Stimulated activated CD8-positive, alpha-beta memory T cell treated with anti-CD3 and anti-CD28 coated beads, Interleukin-15, amount 100 ng/mL, for 48 hours (primary cell): ENCODE measurements at regions not wholly inside any gene's neighbourhood (a gene's known extent, or its start where the extent isn't known, plus 50 kb on each side); places are given as distances from the start of the nearest gene placed in this dataset.
"Not testable (repeated sequence)": the region's sequence is repeated elsewhere in the genome, so short reads cannot be mapped to it uniquely, and the experiment has no call there.

Experiments used
- DNase-seq, 2 donors: peaks; one replicate each; pipeline ENCODE4 v3.0.0-alpha.2; 2020; ENCODE audit warnings: low read depth in 2 of 2

GRCh38 chr4:148542922-148543623 lies 100.9 kb upstream of the NR3C2 start:
- DNase-seq: no peak

- no peak for DNase-seq
Measured at GRCh38 chr4:148540622-148541326, 98.6 kb upstream of the NR3C2 start.

GRCh38 chr4:148539387-148539786 lies 97.2 kb upstream of the NR3C2 start:
- no peak for DNase-seq

GRCh38 chr4:148533851-148534250 lies 91.6 kb upstream of the NR3C2 start:
- not testable (repeated sequence) for DNase-seq

GRCh38 chr4:148530114-148530513 lies 87.9 kb upstream of the NR3C2 start:
- DNase-seq: no peak

- DNase-seq: no peak
Measured at GRCh38 chr4:148527571-148527970, 85.4 kb upstream of the NR3C2 start.

- DNase-seq: no peak
Measured at GRCh38 chr4:148522995-148523394, 80.8 kb upstream of the NR3C2 start.

GRCh38 chr4:148515248-148515647 lies 73.0 kb upstream of the NR3C2 start:
- no peak for DNase-seq

GRCh38 chr4:148514581-148514980 lies 72.4 kb upstream of the NR3C2 start:
- no peak for DNase-seq

- DNase-seq: no peak
Measured at GRCh38 chr4:148514041-148514440, 71.8 kb upstream of the NR3C2 start.

- DNase-seq: no peak
Measured at GRCh38 chr4:148510211-148510610, 68.0 kb upstream of the NR3C2 start.

- DNase-seq: no peak
Measured at GRCh38 chr4:148503681-148504080, 61.5 kb upstream of the NR3C2 start.

GRCh38 chr4:148497258-148497657 lies 55.0 kb upstream of the NR3C2 start:
- DNase-seq: no peak

- DNase-seq: no peak
Measured at GRCh38 chr4:148495463-148495862, 53.2 kb upstream of the NR3C2 start.
